ENCODE measurements at regions not wholly inside any gene's neighbourhood (a gene's known extent, or its start where the extent isn't known, plus 50 kb on each side); places are given as distances from the start of the nearest gene placed in this dataset.

DNA sequence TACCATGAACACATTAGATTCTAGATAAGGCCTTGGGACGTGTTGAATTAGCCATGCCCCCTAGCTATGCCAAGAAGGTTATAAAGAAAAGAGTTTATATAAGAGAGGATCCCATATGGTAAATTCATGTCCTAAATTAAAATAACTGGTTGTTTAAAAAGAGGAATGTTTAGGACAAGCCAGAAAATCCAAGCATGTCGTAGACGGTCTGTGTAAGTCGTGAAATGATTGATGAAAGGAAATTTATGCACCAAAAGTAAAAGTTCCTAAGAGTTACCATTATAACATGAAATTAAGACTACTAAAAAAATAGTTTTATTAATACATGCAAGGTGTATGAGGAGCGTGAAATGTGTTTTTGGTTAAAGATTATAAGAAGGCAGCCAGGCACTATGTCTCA lies 624.9 kb downstream of the ARL4A start:
- no peak for TF ChIP-seq EZH2 (IDR thresholded peaks at IDR 0.05; ENCODE audit: insufficient read depth, poor library complexity, severe bottlenecking)
- no peak for TF ChIP-seq EZH2phosphoT487 (IDR thresholded peaks at IDR 0.05; ENCODE audit: insufficient read depth, low read depth)

Measured in GM23248 (cell line).